Ectodermal cell (in vitro differentiated cells): ENCODE measurements at regions not wholly inside any gene's neighbourhood (a gene's known extent, or its start where the extent isn't known, plus 50 kb on each side); places are given as distances from the start of the nearest gene placed in this dataset.

ENCODE experiments used
- H3K27ac ChIP-seq: 2 replicates; pipeline ENCODE4 v1.7.0; 2013; ENCODE audit warnings: mild to moderate bottlenecking, low read depth, low read length; ENCODE audit not compliant: insufficient read depth, poor library complexity, severe bottlenecking
- H3K27me3 ChIP-seq: 2 replicates; pipeline ENCODE4 v1.7.0; 2013; ENCODE audit warnings: mild to moderate bottlenecking, low read length; ENCODE audit not compliant: insufficient read depth, control insufficient read depth, poor library complexity, severe bottlenecking
- H3K36me3 ChIP-seq: one replicate; pipeline ENCODE4 v1.7.0; 2013; ENCODE audit warnings: low read length; ENCODE audit not compliant: control insufficient read depth, insufficient read depth
- H3K4me1 ChIP-seq: one replicate; pipeline ENCODE4 v1.7.0; 2013; ENCODE audit warnings: low read length; ENCODE audit not compliant: control insufficient read depth, insufficient read depth
- H3K4me3 ChIP-seq: 2 replicates; pipeline ENCODE4 v1.7.0; 2013; ENCODE audit warnings: low read depth, low read length, control low read depth; ENCODE audit not compliant: insufficient read depth
- H3K9me3 ChIP-seq: 2 replicates; pipeline ENCODE4 v1.7.0; 2013; ENCODE audit warnings: mild to moderate bottlenecking, low read length, moderate library complexity; ENCODE audit not compliant: control insufficient read depth
- WGBS, 2 experiments: methylation state at CpG; one replicate each; pipeline ENCODE4 v1.1.7; 2013; ENCODE audit warnings: missing lambda C conversion rate in 2 of 2; 5-methylcytosine and 5-hydroxymethylcytosine counted together

GRCh38 chr15:98443526-98443925 lies 204.8 kb upstream of the IGF1R start:
- Histone ChIP-seq H3K36me3 (no peaks in the 10 kb centered on the region), H3K9me3 (no peaks in the 10 kb centered on the region), H3K4me1 (peaks cover 8% of the 10 kb centered on the region), H3K4me3 (no peak overlapping the region), H3K27ac (no peak overlapping the region), H3K27me3 (no peaks in the 10 kb centered on the region)
- 77 to 79% methylated on average over 7 of the region's 7 CpGs for WGBS, 2 experiments

- Histone ChIP-seq H3K27ac (no peak overlapping the region), H3K36me3 (no peaks in the 10 kb centered on the region), H3K9me3 (no peaks in the 10 kb centered on the region), H3K4me3 (no peak overlapping the region), H3K27me3 (no peaks in the 10 kb centered on the region), H3K4me1 (peaks cover 8% of the 10 kb centered on the region)
- 86 to 90% methylated on average over 9 of the region's 9 CpGs for WGBS, 2 experiments
Observed at GRCh38 chr15:98444138-98444537, 204.2 kb upstream of the IGF1R start.

GRCh38 chr15:98445315-98445714 lies 203.0 kb upstream of the IGF1R start:
- H3K4me1 ChIP-seq: peaks cover 8% of the 10 kb centered on the region
- no peak overlapping the region for H3K27ac ChIP-seq
- 93 to 96% methylated on average over 11 of the region's 11 CpGs for WGBS, 2 experiments
- no peaks in the 10 kb centered on the region for H3K9me3 ChIP-seq
- H3K36me3 ChIP-seq: no peaks in the 10 kb centered on the region
- no peaks in the 10 kb centered on the region for H3K27me3 ChIP-seq
- H3K4me3 ChIP-seq: no peak overlapping the region

DNA sequence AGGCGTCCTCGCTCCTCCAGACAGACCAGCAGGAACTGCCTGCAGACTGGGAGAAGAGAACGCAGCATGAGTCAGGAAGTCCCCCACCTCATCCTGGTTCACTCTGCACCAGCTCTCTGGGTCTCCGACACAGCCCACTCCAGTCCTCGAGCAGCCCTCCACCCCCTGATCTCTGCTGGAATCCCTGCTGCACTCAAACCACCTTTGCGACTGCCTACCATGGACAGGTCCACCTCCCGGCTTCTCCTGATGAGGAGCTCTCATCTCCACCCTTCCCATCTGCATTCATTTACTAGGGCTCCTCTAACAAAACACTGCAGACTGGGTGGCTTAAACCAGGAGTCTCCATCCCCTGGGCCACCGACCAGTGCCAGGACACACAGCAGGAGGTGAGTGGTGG lies 202.3 kb upstream of the IGF1R start:
- Histone ChIP-seq H3K27me3 (no peaks in the 10 kb centered on the region), H3K36me3 (no peaks in the 10 kb centered on the region), H3K4me3 (no peak overlapping the region), H3K4me1 (peaks cover 8% of the 10 kb centered on the region), H3K9me3 (no peaks in the 10 kb centered on the region), H3K27ac (no peak overlapping the region)
- 90 to 92% methylated on average over 8 of the region's 8 CpGs for WGBS, 2 experiments

DNA sequence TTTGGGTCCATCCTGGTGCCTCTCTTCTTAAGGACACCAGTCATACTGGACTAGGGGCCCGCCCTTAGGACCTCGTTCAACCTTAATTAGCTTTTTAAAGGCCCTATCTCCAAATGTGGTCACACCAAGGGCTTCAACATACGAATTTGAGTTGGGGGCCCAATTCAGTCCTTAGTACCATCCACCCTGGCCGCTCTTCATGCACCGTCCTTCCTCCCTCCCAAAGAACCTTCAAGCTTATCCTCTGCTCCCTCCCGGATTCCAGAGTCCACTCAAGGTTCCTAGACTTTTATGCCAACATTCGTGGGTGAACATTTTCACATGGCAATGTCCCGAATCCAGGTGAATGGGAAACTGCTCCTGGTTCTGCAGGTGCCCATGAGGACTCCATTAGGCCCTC lies 201.3 kb upstream of the IGF1R start:
- Histone ChIP-seq H3K27me3 (no peaks in the 10 kb centered on the region), H3K4me3 (no peak overlapping the region), H3K36me3 (no peaks in the 10 kb centered on the region), H3K27ac (no peak overlapping the region), H3K9me3 (no peaks in the 10 kb centered on the region), H3K4me1 (peaks cover 8% of the 10 kb centered on the region)
- 78 to 79% methylated on average over 8 of the region's 8 CpGs for WGBS, 2 experiments

DNA sequence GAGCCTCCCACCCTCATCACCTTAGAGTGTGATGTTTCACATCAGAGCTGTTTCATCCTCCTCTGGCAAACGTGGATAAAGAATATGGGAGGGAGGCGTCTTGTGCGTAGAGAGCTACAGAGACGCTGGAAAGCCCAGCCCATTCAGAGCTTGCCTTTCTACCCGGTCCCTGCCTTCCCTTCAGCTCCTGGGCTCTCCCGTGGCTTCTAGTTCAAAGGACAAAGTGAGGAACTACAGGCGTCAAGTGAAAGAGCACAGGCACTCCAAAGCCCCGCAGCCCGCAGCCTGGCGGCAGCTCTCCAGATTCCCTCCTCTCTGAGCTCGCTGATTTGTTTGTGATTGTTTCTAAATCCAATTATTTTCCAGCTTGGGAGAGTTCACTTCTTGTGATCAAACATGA lies 197.1 kb upstream of the IGF1R start:
- Histone ChIP-seq H3K4me1 (no peaks in the 10 kb centered on the region), H3K36me3 (no peaks in the 10 kb centered on the region), H3K9me3 (no peaks in the 10 kb centered on the region), H3K27me3 (no peaks in the 10 kb centered on the region), H3K27ac (no peak overlapping the region), H3K4me3 (no peak overlapping the region)
- WGBS, 2 experiments: 75 to 86% methylated on average over 11 of the region's 11 CpGs

DNA sequence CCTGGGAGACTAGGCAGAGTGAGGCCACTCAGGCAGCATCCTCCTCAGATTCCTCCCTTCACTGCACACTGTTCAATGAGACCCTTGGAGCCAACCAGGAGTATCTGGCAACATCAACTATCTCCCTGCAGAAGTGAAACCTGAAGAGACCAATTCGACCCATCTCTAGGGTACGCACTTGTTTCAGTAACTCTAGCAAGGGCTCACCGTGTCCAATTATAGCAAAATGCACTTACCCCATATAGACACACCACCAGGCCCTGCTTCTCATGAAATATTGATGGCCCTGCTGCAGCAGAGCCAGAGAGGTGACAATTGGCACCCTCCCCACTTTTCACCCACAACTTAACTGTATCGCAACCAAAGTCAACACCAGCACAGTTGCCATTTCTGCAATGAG lies 196.1 kb upstream of the IGF1R start:
- 94 to 96% methylated on average over 4 of the region's 4 CpGs for WGBS, 2 experiments
- H3K4me1 ChIP-seq: no peaks in the 10 kb centered on the region
- H3K27ac ChIP-seq: no peak overlapping the region
- no peaks in the 10 kb centered on the region for H3K9me3 ChIP-seq
- H3K36me3 ChIP-seq: no peaks in the 10 kb centered on the region
- H3K27me3 ChIP-seq: no peaks in the 10 kb centered on the region
- no peak overlapping the region for H3K4me3 ChIP-seq

DNA sequence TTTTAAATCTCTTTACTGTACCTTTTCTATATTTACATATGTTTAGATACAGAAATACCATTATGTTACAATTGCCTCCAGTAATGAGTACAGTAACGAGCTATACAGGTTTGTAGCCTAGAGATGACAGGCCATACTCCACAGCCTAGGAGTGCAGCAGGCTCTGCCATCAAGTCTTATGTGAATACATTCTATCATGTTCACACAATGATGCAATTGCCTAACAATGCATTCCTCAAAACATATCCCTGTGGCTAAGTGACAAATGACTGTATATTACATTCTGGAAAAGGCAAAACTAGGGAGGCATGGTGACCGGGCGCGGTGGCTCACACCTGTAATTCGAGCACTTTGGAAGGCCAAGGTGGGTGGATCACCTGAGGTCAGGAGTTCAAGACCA lies 192.4 kb upstream of the IGF1R start:
- H3K36me3 ChIP-seq: no peaks in the 10 kb centered on the region
- 92 to 93% methylated on average over 5 of the region's 5 CpGs for WGBS, 2 experiments
- H3K27ac ChIP-seq: no peak overlapping the region

DNA sequence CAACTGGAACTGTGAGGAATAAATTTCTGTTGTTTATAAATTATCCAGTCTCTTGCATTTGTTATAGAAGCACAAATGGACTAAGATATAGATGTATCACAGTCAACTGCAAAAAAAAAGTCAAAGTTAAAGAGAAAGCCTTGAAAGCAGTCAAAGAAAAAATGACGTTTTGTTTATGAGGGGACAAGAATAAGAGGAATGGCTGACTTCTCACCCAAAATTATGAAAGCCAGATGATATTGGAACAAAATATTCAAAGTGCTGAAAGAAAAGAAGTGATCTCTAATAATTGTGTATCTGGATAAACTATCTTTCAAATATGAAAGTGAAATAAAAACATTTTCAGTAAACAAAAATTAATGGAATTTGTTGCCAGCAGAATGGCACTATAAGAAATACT lies 171.8 kb upstream of the IGF1R start:
- no peaks in the 10 kb centered on the region for H3K27me3 ChIP-seq
- no peaks in the 10 kb centered on the region for H3K36me3 ChIP-seq
- H3K4me3 ChIP-seq: no peak overlapping the region
- H3K9me3 ChIP-seq: no peaks in the 10 kb centered on the region
- no peak overlapping the region for H3K27ac ChIP-seq
- WGBS, 2 experiments: 87 to 89% methylated on average over 1 of the region's 1 CpG
- H3K4me1 ChIP-seq: peaks cover under 1% of the 10 kb centered on the region

More for the DNA sequence above, 192.4 kb upstream of the IGF1R start:
- Histone ChIP-seq H3K27me3 (no peaks in the 10 kb centered on the region), H3K4me1 (no peaks in the 10 kb centered on the region), H3K9me3 (no peaks in the 10 kb centered on the region), H3K4me3 (no peak overlapping the region)

DNA sequence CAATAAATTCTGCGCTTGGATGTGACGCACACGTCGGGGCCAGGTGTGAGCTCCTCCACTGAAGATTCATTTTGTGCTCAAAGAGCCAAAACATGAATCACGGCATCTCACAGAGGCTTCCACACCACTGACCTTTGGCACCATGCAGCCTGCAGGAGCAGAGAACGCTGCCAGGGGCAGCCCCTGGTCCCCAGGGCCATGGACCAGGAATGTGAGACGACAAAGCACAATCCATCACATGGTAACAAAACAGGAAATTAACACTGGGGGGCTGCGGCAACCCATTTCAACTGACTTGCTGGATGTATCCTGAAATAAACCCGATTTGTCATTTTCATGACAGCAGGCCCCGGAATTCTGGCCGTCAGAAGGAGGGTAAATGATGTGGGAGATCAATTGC lies 167.5 kb upstream of the IGF1R start:
- H3K36me3 ChIP-seq: no peaks in the 10 kb centered on the region
- no peaks in the 10 kb centered on the region for H3K27me3 ChIP-seq
- H3K4me1 ChIP-seq: peaks cover 3% of the 10 kb centered on the region
- WGBS, 2 experiments: 86 to 87% methylated on average over 11 of the region's 11 CpGs
- H3K27ac ChIP-seq: peak overlapping the region; percentile 30
- H3K4me3 ChIP-seq: no peak overlapping the region
- H3K9me3 ChIP-seq: no peaks in the 10 kb centered on the region

- H3K27me3 ChIP-seq: no peaks in the 10 kb centered on the region
- no peak overlapping the region for H3K4me3 ChIP-seq
- WGBS, 2 experiments: 100% methylated on average over 1 of the region's 1 CpG; no CpG with 5 or more reads in 1 of the 2 experiments
- no peaks in the 10 kb centered on the region for H3K9me3 ChIP-seq
- H3K36me3 ChIP-seq: no peaks in the 10 kb centered on the region
- H3K27ac ChIP-seq: no peak overlapping the region
- H3K4me1 ChIP-seq: peaks cover 3% of the 10 kb centered on the region
Observed at GRCh38 chr15:98483575-98484130, 164.7 kb upstream of the IGF1R start.
